ENCODE measurements at regions not wholly inside any gene's neighbourhood (a gene's known extent, or its start where the extent isn't known, plus 50 kb on each side); places are given as distances from the start of the nearest gene placed in this dataset.

DNA sequence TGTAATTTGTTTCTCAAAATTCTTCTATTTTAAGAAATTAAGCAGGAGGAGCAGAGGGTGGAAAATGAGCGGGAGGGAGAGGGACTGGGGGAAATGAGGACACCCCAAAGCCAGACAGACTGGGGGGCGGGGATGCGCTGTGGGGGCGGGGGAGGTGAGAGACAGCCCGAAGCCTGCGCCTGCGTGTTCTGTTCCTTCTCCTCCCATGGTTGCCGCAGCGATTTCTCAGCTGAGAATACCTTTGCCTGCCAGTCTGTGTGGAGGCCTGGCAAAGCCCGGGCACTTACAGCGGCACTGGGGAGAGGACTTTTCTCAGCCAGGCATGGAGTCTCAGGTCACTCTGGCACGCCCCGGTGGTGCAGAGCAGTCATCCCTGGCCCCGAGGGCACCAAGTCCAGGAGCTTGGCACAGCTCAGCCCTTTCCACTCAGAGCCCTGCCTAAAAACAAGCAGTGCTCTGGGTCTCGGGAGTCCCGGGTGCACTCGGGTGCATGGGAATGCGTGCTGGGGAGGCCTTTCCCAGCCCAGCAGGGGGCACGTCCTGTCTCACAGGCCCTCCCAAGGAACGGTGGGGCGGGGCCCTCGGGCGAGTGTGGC lies 289.3 kb upstream of the HS6ST1 start:
- peak; percentile 20 for DNase-seq (ENCODE audit: low spot score)
- CTCF ChIA-PET, result interaction anchor here (0.7 kb wide), 1 partner anchor 17 kb away, joined by 4 read pairs; no protein-coding TSS in a partner anchor
- no peaks in the 10 kb centered on the region for H3K36me3 ChIP-seq (ENCODE audit: insufficient read depth, low read length, poor library complexity, severe bottlenecking)
- POLR2A ChIA-PET (ENCODE audit: low non-redundant PET), result no interaction called here
- BruUV-seq (replicated peaks), result no TSS peak
- H3K27me3 ChIP-seq (replicated peaks; ENCODE audit: insufficient read depth, low read depth, low read length, poor library complexity), result no peaks in the 10 kb centered on the region
- no peaks in the 10 kb centered on the region for H3K4me1 ChIP-seq (ENCODE audit: insufficient read depth, low read length, poor library complexity, severe bottlenecking)
- H3K4me3 ChIP-seq (ENCODE audit: low read depth, low read length, poor library complexity, severe bottlenecking), result no peak overlapping the region
- intact Hi-C loops (cut with micrococcal nuclease; ENCODE audit: unreplicated experiment), result no loop called here
- H3K9me3 ChIP-seq (ENCODE audit: low read depth, low read length, poor library complexity, severe bottlenecking), result no peaks in the 10 kb centered on the region
- no peak for TF ChIP-seq EZH2 (IDR thresholded peaks at IDR 0.05; ENCODE audit: borderline replicate concordance, low read depth, low read length, poor library complexity, severe bottlenecking)
- no peak for TF ChIP-seq CTCF (conservative IDR thresholded peaks at IDR 0.05; ENCODE audit: low read depth, low read length)
- H3K27ac ChIP-seq (ENCODE audit: low read depth, low read length, poor library complexity, severe bottlenecking), result no peak overlapping the region

DNA sequence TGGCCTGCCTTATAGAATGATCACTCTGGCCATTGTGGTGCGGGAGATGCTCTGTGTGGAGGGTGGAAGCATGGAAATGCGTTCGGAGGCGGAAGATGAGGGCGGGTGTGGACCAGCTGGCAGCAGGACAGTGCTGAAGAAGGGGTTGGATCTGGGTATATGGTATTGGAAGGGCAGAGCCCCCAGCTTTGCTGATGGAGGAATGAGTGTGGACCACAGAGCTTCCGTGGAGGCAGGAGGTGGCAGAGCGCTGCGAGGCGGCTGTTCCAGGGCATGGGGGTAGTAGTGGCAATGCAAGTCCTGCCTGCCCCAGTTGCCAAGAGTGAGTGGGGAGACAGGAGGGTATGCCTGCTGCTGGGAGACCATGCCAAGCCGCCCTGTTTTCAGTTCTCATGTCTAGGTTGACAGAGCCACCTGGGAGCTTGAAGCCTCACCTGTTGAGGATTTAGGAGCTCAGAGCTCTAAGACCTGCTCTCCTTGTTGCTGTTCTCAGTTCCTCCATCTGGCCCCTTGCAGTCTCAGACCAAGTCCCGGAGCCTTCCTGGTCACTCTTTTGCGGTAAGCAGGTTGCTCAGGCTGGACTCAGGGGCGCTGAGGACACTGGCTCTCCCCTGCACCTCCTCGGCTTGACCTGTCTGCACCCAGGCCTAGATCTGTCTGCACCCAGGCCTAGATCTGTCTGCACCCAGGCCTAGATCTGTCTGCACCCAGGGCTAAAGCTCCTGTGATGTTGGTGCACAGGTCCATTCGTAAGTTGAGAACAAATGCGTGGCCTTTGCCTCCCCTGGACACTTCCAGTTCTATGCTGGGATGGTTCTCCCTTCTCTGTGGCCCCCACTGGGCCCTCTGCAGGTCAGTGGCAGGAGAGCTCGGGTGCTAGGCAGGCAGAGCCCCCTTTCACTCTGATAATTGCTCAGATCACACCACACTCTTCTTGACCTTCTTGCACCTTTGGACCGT lies 290.5 kb upstream of the HS6ST1 start:
- Histone ChIP-seq H3K4me1 (ENCODE audit: insufficient read depth, low read length, poor library complexity, severe bottlenecking) (no peaks in the 10 kb centered on the region), H3K9me3 (ENCODE audit: low read depth, low read length, poor library complexity, severe bottlenecking) (no peaks in the 10 kb centered on the region), H3K27me3 (replicated peaks; ENCODE audit: insufficient read depth, low read depth, low read length, poor library complexity) (no peaks in the 10 kb centered on the region), H3K27ac (ENCODE audit: low read depth, low read length, poor library complexity, severe bottlenecking) (no peak overlapping the region), H3K4me3 (ENCODE audit: low read depth, low read length, poor library complexity, severe bottlenecking) (no peak overlapping the region), H3K36me3 (ENCODE audit: insufficient read depth, low read length, poor library complexity, severe bottlenecking) (no peaks in the 10 kb centered on the region)
- no TSS peak for BruUV-seq (replicated peaks)
- intact Hi-C loops (cut with micrococcal nuclease; ENCODE audit: unreplicated experiment), result no loop called here
- TF ChIP-seq CTCF (conservative IDR thresholded peaks at IDR 0.05; ENCODE audit: low read depth, low read length) (no peak), EZH2 (IDR thresholded peaks at IDR 0.05; ENCODE audit: borderline replicate concordance, low read depth, low read length, poor library complexity, severe bottlenecking) (no peak)
- ChIA-PET POLR2A (ENCODE audit: low non-redundant PET) (no interaction called here), CTCF (interaction anchor here (0.6 kb wide), 1 partner anchor 122 kb away, joined by 3 read pairs; no protein-coding TSS in a partner anchor)
- DNase-seq (ENCODE audit: low spot score), result no peak

DNA sequence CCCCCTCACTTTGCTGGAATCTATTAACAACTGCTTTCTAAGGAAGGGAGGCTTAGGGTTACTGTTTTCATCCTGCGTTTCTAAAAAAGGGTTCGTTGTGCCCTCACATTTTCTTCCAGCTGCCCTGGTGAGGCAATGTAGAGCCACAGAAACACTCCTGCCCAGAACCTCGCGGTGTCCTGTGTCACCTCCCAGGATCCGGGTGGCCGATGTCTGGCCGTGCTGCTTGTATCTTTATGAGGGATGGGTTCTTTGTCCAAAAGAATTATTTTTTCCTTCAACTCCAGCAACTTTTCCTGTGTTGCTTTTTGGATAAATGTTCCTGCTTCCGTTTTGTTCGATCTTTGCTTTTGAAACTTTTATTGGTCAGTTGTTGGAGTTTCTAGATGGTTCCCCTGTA lies 291.8 kb upstream of the HS6ST1 start:
- Histone ChIP-seq H3K27ac (ENCODE audit: low read depth, low read length, poor library complexity, severe bottlenecking) (no peak overlapping the region), H3K4me1 (ENCODE audit: insufficient read depth, low read length, poor library complexity, severe bottlenecking) (no peaks in the 10 kb centered on the region), H3K9me3 (ENCODE audit: low read depth, low read length, poor library complexity, severe bottlenecking) (no peaks in the 10 kb centered on the region), H3K4me3 (ENCODE audit: low read depth, low read length, poor library complexity, severe bottlenecking) (no peak overlapping the region), H3K27me3 (replicated peaks; ENCODE audit: insufficient read depth, low read depth, low read length, poor library complexity) (no peaks in the 10 kb centered on the region), H3K36me3 (ENCODE audit: insufficient read depth, low read length, poor library complexity, severe bottlenecking) (no peaks in the 10 kb centered on the region)
- intact Hi-C loops (cut with micrococcal nuclease; ENCODE audit: unreplicated experiment), result no loop called here
- ChIA-PET POLR2A (ENCODE audit: low non-redundant PET) (no interaction called here), CTCF (no interaction called here)
- no peak for DNase-seq (ENCODE audit: low spot score)
- TF ChIP-seq CTCF (conservative IDR thresholded peaks at IDR 0.05; ENCODE audit: low read depth, low read length) (no peak), EZH2 (IDR thresholded peaks at IDR 0.05; ENCODE audit: borderline replicate concordance, low read depth, low read length, poor library complexity, severe bottlenecking) (no peak)
- BruUV-seq (replicated peaks), result no TSS peak

Measured in A673 (cell line).